WERI-Rb-1 (cell line): ENCODE measurements at regions not wholly inside any gene's neighbourhood (a gene's known extent, or its start where the extent isn't known, plus 50 kb on each side); places are given as distances from the start of the nearest gene placed in this dataset.

ENCODE experiments used
- DNase-seq: peaks from one replicate; pipeline ENCODE4 v3.0.0-alpha.2; 2020
- H3K27ac ChIP-seq: fragments of 250-450 bp; sonication (Bioruptor Pico); 2 replicates; pipeline ENCODE4 v1.5.1; 2020; ENCODE audit warnings: mild to moderate bottlenecking, moderate library complexity
- H3K27me3 ChIP-seq: fragments of 250-450 bp; sonication (Bioruptor Pico); 2 replicates; pipeline ENCODE4 v1.5.1; 2021; ENCODE audit warnings: mild to moderate bottlenecking, low read depth, moderate library complexity; ENCODE audit not compliant: insufficient read depth, severe bottlenecking
- H3K36me3 ChIP-seq: fragments of 250-450 bp; sonication (Bioruptor Pico); 2 replicates; pipeline ENCODE4 v1.5.1; 2020; ENCODE audit warnings: mild to moderate bottlenecking, moderate library complexity
- H3K4me3 ChIP-seq: 2 replicates; pipeline ENCODE4 v1.5.1; 2011; ENCODE audit warnings: low read depth, mild to moderate bottlenecking, control low read depth, low read length
- H3K9me3 ChIP-seq: fragments of 250-450 bp; sonication (Bioruptor Pico); 2 replicates; pipeline ENCODE4 v1.5.1; 2021; ENCODE audit warnings: mild to moderate bottlenecking, moderate library complexity; ENCODE audit not compliant: severe bottlenecking
- TF ChIP-seq, protein P1 (sequence below): IDR thresholded peaks from 2 replicates; pipeline ENCODE4 v1.5.1; 2011; ENCODE audit warnings: low read depth, mild to moderate bottlenecking, control low read depth, inconsistent platforms, low read length

DNA sequence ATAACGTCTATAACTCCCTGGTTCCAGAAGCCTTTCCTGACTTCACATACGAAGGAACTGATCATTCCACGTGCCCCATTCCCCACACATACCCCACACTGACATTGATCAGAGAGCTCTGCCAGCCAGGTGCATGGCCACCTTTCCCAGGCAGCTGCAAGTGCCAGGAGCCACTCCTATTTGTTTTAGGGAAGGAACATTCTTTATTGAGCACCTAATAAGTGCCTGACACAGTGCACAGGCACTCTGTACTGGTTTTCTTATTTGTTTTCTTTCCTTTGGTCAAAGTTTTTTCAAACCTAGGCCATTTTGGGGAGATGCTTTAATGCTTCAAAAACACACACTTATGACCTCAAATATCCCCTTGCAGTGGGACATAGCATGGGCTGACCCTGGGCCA, 50.0 kb downstream of the PITPNM2 start:
- no peak overlapping the region for H3K27ac ChIP-seq
- no peaks in the 10 kb centered on the region for H3K9me3 ChIP-seq
- no peaks in the 10 kb centered on the region; the same call in 1 of the 2 replicates for H3K36me3 ChIP-seq
- TF ChIP-seq, protein P1, sequence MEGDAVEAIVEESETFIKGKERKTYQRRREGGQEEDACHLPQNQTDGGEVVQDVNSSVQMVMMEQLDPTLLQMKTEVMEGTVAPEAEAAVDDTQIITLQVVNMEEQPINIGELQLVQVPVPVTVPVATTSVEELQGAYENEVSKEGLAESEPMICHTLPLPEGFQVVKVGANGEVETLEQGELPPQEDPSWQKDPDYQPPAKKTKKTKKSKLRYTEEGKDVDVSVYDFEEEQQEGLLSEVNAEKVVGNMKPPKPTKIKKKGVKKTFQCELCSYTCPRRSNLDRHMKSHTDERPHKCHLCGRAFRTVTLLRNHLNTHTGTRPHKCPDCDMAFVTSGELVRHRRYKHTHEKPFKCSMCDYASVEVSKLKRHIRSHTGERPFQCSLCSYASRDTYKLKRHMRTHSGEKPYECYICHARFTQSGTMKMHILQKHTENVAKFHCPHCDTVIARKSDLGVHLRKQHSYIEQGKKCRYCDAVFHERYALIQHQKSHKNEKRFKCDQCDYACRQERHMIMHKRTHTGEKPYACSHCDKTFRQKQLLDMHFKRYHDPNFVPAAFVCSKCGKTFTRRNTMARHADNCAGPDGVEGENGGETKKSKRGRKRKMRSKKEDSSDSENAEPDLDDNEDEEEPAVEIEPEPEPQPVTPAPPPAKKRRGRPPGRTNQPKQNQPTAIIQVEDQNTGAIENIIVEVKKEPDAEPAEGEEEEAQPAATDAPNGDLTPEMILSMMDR: no peak
- no peaks in the 10 kb centered on the region for H3K27me3 ChIP-seq
- no peak overlapping the region for H3K4me3 ChIP-seq
- DNase-seq: no peak

DNA sequence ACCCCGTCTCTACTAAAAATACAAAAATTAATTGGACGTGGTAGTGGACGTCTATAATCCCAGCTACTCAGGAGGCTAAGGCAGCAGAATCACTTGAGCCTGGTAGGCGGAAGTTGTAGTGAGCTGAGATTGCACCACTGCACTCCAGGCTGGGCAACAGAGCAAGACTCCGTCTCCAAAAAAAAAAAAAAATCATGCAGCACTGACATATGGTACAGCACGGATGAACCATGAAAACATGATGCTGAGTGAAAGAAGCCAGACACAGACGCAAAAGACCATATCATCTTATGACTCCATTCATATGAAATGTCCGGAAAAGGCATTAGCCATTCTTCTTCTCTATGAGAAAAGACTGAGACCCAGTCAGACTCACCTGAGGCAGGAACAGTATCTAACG, 50.4 kb downstream of the PITPNM2 start:
- no peaks in the 10 kb centered on the region; the same call in 1 of the 2 replicates for H3K36me3 ChIP-seq
- TF ChIP-seq, protein P1: no peak
- no peak for DNase-seq
- H3K27ac ChIP-seq: no peak overlapping the region
- no peak overlapping the region for H3K4me3 ChIP-seq
- H3K9me3 ChIP-seq: no peaks in the 10 kb centered on the region
- H3K27me3 ChIP-seq: no peaks in the 10 kb centered on the region

DNA sequence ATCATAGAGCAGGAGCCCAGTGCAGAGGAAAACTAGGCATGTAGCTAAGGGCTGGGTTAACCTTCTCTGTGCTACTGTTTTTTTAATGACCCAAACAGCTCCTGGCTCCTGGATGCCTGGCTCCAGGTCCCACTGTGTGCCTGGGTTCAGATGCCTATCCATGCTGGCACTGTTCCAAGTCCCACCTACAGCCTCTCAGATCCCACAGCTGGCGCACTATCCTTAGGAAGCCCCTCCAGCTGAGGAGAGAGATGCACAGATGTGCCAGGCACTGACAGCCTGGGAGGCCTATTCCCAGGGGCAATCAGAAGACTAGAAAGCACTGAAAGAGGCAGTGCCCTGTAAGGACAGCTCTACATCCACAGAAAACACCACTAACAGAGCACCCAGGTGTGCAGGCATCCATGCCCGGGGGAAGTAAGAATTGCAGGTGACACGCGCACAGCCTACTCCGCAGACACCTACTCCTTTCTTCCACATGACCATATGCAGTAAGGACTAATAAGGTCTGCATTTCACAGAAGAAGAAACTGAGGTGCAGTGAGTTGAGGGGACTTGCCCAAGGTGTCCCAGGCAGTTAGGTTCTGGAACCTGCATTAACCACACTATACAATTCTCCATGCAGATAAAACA, 51.2 kb downstream of the PITPNM2 start:
- H3K36me3 ChIP-seq: no peaks in the 10 kb centered on the region; the same call in 1 of the 2 replicates
- no peak overlapping the region for H3K27ac ChIP-seq
- no peaks in the 10 kb centered on the region for H3K27me3 ChIP-seq
- H3K4me3 ChIP-seq: no peak overlapping the region
- H3K9me3 ChIP-seq: no peaks in the 10 kb centered on the region
- DNase-seq: no peak
- TF ChIP-seq, protein P1: no peak

DNA sequence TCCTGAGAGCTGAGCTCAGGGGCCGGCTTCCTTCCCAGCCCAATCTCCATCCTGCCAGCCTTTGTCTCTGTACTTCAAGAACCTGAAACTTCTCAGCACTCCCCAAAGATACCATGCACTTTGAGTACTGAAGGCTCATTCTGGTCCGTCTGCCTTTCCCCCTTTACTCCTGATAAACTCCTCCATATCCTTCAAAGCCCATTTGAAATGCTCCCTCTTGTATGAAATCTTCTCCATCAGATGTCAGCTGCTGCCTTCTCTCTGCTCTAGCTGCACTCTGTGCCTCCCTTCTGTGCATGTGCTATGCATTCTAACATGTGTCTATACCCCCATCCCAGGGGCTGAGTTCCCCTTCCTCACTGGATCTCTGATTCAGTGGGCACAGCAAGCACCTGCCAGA, 52.1 kb downstream of the PITPNM2 start:
- Histone ChIP-seq H3K4me3 (no peak overlapping the region), H3K27ac (no peak overlapping the region), H3K9me3 (no peaks in the 10 kb centered on the region), H3K36me3 (no peaks in the 10 kb centered on the region; the same call in 1 of the 2 replicates), H3K27me3 (no peaks in the 10 kb centered on the region)
- no peak for DNase-seq
- TF ChIP-seq, protein P1: no peak

- Histone ChIP-seq H3K27ac (peak overlapping the region; percentile 79), H3K4me3 (peak overlapping the region; percentile 7), H3K9me3 (no peaks in the 10 kb centered on the region), H3K36me3 (no peaks in the 10 kb centered on the region; the same call in 1 of the 2 replicates), H3K27me3 (no peaks in the 10 kb centered on the region)
- TF ChIP-seq, protein P1: no peak
- peak; percentile 91 for DNase-seq
Measured at GRCh38 chr12:123097561-123098084, 53.3 kb downstream of the PITPNM2 start.
